K562 (cell line): ENCODE measurements at regions not wholly inside any gene's neighbourhood (a gene's known extent, or its start where the extent isn't known, plus 50 kb on each side); places are given as distances from the start of the nearest gene placed in this dataset.

Experiments
- ATAC-seq: fragments of 200-7000 bp; cut with Tn5 transposase; 3 replicates; pipeline ENCODE4 v1.9.1; 2020; ENCODE audit warnings: moderate library complexity
- BruUV-seq: library from RNA; stranded (reverse); fragments of 400-500 nt; replicated peaks from 2 replicates; lab custom pipeline; 2021; lab: Mats Ljungman, UMichigan
- CTCF ChIA-PET: fragments of 300-600 bp; formaldehyde crosslinking; extraction: SDS; loops from one replicate; lab custom pipeline; 2021; ENCODE audit warnings: low intra/inter-chr PET ratio; lab: Yijun Ruan, JAX
- POLR2A ChIA-PET: fragments of 300-600, 350-650 bp; sonication (Branson Sonifier 250); formaldehyde crosslinking; extraction: SDS; loops from one replicate; lab custom pipeline; 2021; ENCODE audit warnings: antibody characterized with exemption, inconsistent platforms; lab: Yijun Ruan, JAX
- DNase-seq, 4 experiments: peaks; one replicate each; pipeline versions ENCODE4 v3.0.0 to v3.0.0-alpha.2; 2011 to 2018; ENCODE audit warnings: low spot score in 3 of 4, mixed read lengths in 3 of 4; ENCODE audit errors: extremely low read depth in 1 of 4
- FAIRE-seq: peaks from 2 replicates; lab custom pipeline; 2011; peaks lifted over from hg19 to GRCh38; lab: Jason Lieb, UNC
- H2AFZ ChIP-seq: 2 replicates; pipeline ENCODE4 v1.6.0; 2011; ENCODE audit warnings: low read depth, low read length, control low read depth, inconsistent platforms
- H3K27ac ChIP-seq: fragments of 200-600 bp; 3 replicates; pipeline ENCODE4 v1.8.0; 2011; ENCODE audit warnings: low read depth, mild to moderate bottlenecking, control low read depth, inconsistent platforms, low read length, moderate library complexity, mixed read lengths; ENCODE audit errors: extremely low read depth
- H3K27me3 ChIP-seq, 2 experiments: fragments of 300-600 bp in 1 of 2; 2 replicates in 1 of 2; 3 replicates in 1 of 2; pipeline versions ENCODE4 v1.6.0 to v1.8.0; 2011; ENCODE audit warnings: inconsistent platforms in 2 of 2, low read length in 2 of 2, mild to moderate bottlenecking in 1 of 2, mixed read lengths in 1 of 2, moderate library complexity in 1 of 2; ENCODE audit not compliant: control insufficient read depth in 2 of 2, insufficient read depth in 2 of 2
- H3K36me3 ChIP-seq: fragments of 300-600 bp; 3 replicates; pipeline ENCODE4 v1.8.0; 2011; ENCODE audit warnings: mild to moderate bottlenecking, low read length, inconsistent platforms; ENCODE audit not compliant: control insufficient read depth, insufficient read depth
- H3K4me1 ChIP-seq, 2 experiments: fragments of 200-600 bp in 1 of 2; replicated peaks in 1 of 2; 2 replicates in 1 of 2; 3 replicates in 1 of 2; pipeline versions ENCODE4 v1.5.1 to v1.8.0; 2011; ENCODE audit warnings: inconsistent platforms in 2 of 2, low read length in 2 of 2, mild to moderate bottlenecking in 1 of 2, mixed read lengths in 1 of 2, moderate library complexity in 1 of 2; ENCODE audit not compliant: control insufficient read depth in 2 of 2, insufficient read depth in 2 of 2
- H3K4me2 ChIP-seq: 2 replicates; pipeline ENCODE4 v1.6.1; 2011; ENCODE audit warnings: low read length, control low read depth, inconsistent platforms, mixed read lengths; ENCODE audit not compliant: insufficient read depth
- H3K4me3 ChIP-seq: fragments of 200-600 bp; sonication (generic), shearing (Covaris generic); 2 replicates; pipeline ENCODE4 v1.5.1; 2016; ENCODE audit warnings: control low read depth, inconsistent platforms
- H3K79me2 ChIP-seq: fragments of 200-600 bp; 3 replicates; pipeline ENCODE4 v1.8.0; 2011; ENCODE audit warnings: low read length, inconsistent platforms; ENCODE audit not compliant: control insufficient read depth, insufficient read depth
- H3K9ac ChIP-seq, 2 experiments: 2 replicates each; pipeline versions ENCODE4 v1.6.0 to v1.6.1; 2011; ENCODE audit warnings: low read depth in 2 of 2, low read length in 2 of 2, control low read depth in 1 of 2, inconsistent platforms in 1 of 2, mild to moderate bottlenecking in 1 of 2, mixed read lengths in 1 of 2; ENCODE audit not compliant: insufficient read depth in 1 of 2
- H3K9me1 ChIP-seq: one replicate; pipeline ENCODE4 v1.6.0; 2011; ENCODE audit warnings: inconsistent platforms, mild to moderate bottlenecking, low read length, moderate library complexity; ENCODE audit not compliant: control insufficient read depth, insufficient read depth
- H3K9me3 ChIP-seq: replicated peaks from 2 replicates; pipeline ENCODE4 v1.5.1; 2011; ENCODE audit warnings: low read depth, low read length, inconsistent platforms; ENCODE audit not compliant: control insufficient read depth, insufficient read depth
- H4K20me1 ChIP-seq: replicated peaks from 2 replicates; pipeline ENCODE4 v1.6.1; 2011; ENCODE audit warnings: low read length, inconsistent platforms, mixed read lengths; ENCODE audit not compliant: control insufficient read depth, insufficient read depth
- BACH1 ChIP-seq: fragments of 200-800 bp; sonication (Bioruptor generic); IDR thresholded peaks from 2 replicates; pipeline ENCODE4 v1.6.1; 2016; ENCODE audit warnings: missing genetic modification characterization, missing compliant biosample characterization
- C11orf30 ChIP-seq: fragments of 450-650 bp; IDR thresholded peaks from 2 replicates; pipeline ENCODE4 v1.6.1; 2016; ENCODE audit warnings: low read depth, mild to moderate bottlenecking
- DACH1 ChIP-seq: fragments of 450-650 bp; IDR thresholded peaks from 2 replicates; pipeline ENCODE4 v1.6.1; 2018; ENCODE audit not compliant: partially characterized antibody
- EP400 ChIP-seq: fragments of 450-650 bp; IDR thresholded peaks from 2 replicates; pipeline ENCODE4 v1.6.1; 2017; ENCODE audit warnings: antibody characterized with exemption, mild to moderate bottlenecking, moderate library complexity
- HNRNPUL1 ChIP-seq: fragments of 200-400 bp; formaldehyde crosslinking; IDR thresholded peaks from 2 replicates; pipeline ENCODE4 v1.6.1; 2017; ENCODE audit warnings: low read length
- ILK ChIP-seq: fragments of 450-650 bp; IDR thresholded peaks from 2 replicates; pipeline ENCODE4 v1.6.1; 2016; ENCODE audit warnings: missing genetic modification characterization, low read depth, mild to moderate bottlenecking, missing compliant biosample characterization, moderate library complexity, borderline replicate concordance
- MAFF ChIP-seq: IDR thresholded peaks from 2 replicates; pipeline ENCODE4 v1.6.1; 2012; ENCODE audit warnings: low read length, improper control_type of control experiment
- MAFG ChIP-seq: fragments of 450-650 bp; conservative IDR thresholded peaks from 2 replicates; pipeline ENCODE4 v1.6.1; 2016; ENCODE audit warnings: missing genetic modification characterization, missing compliant biosample characterization
- MAFK ChIP-seq: IDR thresholded peaks from 2 replicates; pipeline ENCODE4 v1.6.1; 2011; ENCODE audit warnings: low read length, improper control_type of control experiment
- MCM5 ChIP-seq: fragments of 450-650 bp; IDR thresholded peaks from 2 replicates; pipeline ENCODE4 v1.6.1; 2016; ENCODE audit warnings: low read depth
- MCM7 ChIP-seq, 2 experiments: fragments of 450-650 bp; IDR thresholded peaks; 2 replicates each; pipeline ENCODE4 v1.6.1; 2016 to 2018
- MEF2A ChIP-seq: IDR thresholded peaks from 2 replicates; pipeline ENCODE4 v1.6.1; 2011; ENCODE audit warnings: low read depth, mild to moderate bottlenecking, low read length, moderate library complexity; ENCODE audit not compliant: control insufficient read depth
- MEF2D ChIP-seq: conservative IDR thresholded peaks from 2 replicates; pipeline ENCODE4 v1.6.1; 2016; ENCODE audit warnings: low read depth, missing genetic modification characterization, missing compliant biosample characterization
- NFE2 ChIP-seq: IDR thresholded peaks from 2 replicates; pipeline ENCODE4 v1.6.1; 2014; ENCODE audit warnings: antibody characterized with exemption, low read depth
- NFE2L1 ChIP-seq: fragments of 450-650 bp; IDR thresholded peaks from 2 replicates; pipeline ENCODE4 v1.6.1; 2016; ENCODE audit warnings: missing genetic modification characterization, low read depth, mild to moderate bottlenecking, missing compliant biosample characterization, moderate library complexity, borderline replicate concordance
- NFIX ChIP-seq: fragments of 250-450 bp; sonication (Bioruptor Pico); IDR thresholded peaks from 2 replicates; pipeline ENCODE4 v1.4.0; 2020; ENCODE audit warnings: low read depth, mild to moderate bottlenecking, moderate library complexity
- SMARCA4 ChIP-seq: fragments of 450-650 bp; IDR thresholded peaks from 2 replicates; pipeline ENCODE4 v1.6.1; 2016
- SOX6 ChIP-seq: fragments of 450-650 bp; IDR thresholded peaks from 2 replicates; pipeline ENCODE4 v1.6.1; 2014; ENCODE audit warnings: mild to moderate bottlenecking
- XRCC5 ChIP-seq: fragments of 200-400 bp; formaldehyde crosslinking; IDR thresholded peaks from 2 replicates; pipeline ENCODE4 v1.6.1; 2017; ENCODE audit warnings: low read depth, mild to moderate bottlenecking, low read length
- ZFX ChIP-seq: sonication (generic); formaldehyde crosslinking; IDR thresholded peaks from 2 replicates; pipeline ENCODE4 v1.8.0; 2022; ENCODE audit warnings: mild to moderate bottlenecking, missing genetic modification reagents, moderate library complexity
- ZNF212 ChIP-seq: fragments of 450-650 bp; formaldehyde crosslinking; IDR thresholded peaks from 2 replicates; pipeline ENCODE4 v1.4.0; 2020; ENCODE audit warnings: mild to moderate bottlenecking
- ZNF24 ChIP-seq: fragments of 450-650 bp; IDR thresholded peaks from 2 replicates; pipeline ENCODE4 v1.6.1; 2016
- ZNF316 ChIP-seq: fragments of 450-650 bp; IDR thresholded peaks from 2 replicates; pipeline ENCODE4 v1.6.1; 2016
- ZNF707 ChIP-seq: fragments of 250-450 bp; sonication (Bioruptor Pico); conservative IDR thresholded peaks from 2 replicates; pipeline ENCODE4 v1.8.0; 2022; ENCODE audit warnings: inconsistent platforms, mild to moderate bottlenecking, moderate library complexity
- WGBS: fragments of 100-300 bp; shearing (Covaris generic); methylation state at CpG from one replicate; pipeline ENCODE4 v1.1.6; 2016; ENCODE audit warnings: low coverage, mixed read lengths; ENCODE audit not compliant: insufficient coverage; ENCODE audit errors: missing lambda C conversion rate; 5-methylcytosine and 5-hydroxymethylcytosine counted together
- in situ Hi-C: fragments of 300-500 bp; cut with MboI; formaldehyde crosslinking; loops from 4 replicates; pipeline ENCODE4 v1.15.0; 2018; ENCODE audit warnings: inconsistent platforms, mixed read lengths
- intact Hi-C: fragments of 100-400 bp; cut with micrococcal nuclease; formaldehyde crosslinking; loops from 2 replicates; pipeline ENCODE4 v1.14.2; 2022
- TF ChIP-seq, protein P1 (sequence below): fragments of 250-450 bp; sonication (Bioruptor Pico); IDR thresholded peaks from 2 replicates; pipeline ENCODE4 v1.4.0; 2020; ENCODE audit warnings: mild to moderate bottlenecking
- TF ChIP-seq, protein P2 (sequence below): fragments of 250-450 bp; sonication (Bioruptor Pico); IDR thresholded peaks from 2 replicates; pipeline ENCODE4 v1.9.0; 2021; ENCODE audit warnings: mild to moderate bottlenecking

DNA sequence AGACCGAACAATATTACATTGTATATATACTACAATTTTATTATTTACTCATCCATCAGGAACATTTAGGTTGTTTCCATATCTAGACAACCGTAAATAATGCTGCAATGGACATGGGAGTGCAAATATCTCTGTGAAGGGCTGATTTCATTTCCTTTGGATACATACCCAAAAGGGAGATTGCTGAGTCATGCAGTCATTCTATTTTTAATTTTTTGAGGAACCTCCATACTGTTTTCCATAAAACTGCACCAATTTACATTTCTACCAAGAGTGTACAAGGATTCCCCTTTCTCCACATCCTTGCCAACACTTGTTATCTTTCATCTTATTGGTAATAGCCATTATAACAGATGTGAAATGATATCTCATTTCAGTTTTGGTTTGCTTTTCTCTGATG, 84.7 kb downstream of the SLC41A2 start:
- Histone ChIP-seq H3K9ac (no peak overlapping the region), H3K9me3 (no peaks in the 10 kb centered on the region), H3K4me2 (no peak overlapping the region), H3K27me3 (no peaks in the 10 kb centered on the region), H3K27ac (no peak overlapping the region), H3K4me3 (no peak overlapping the region), H2AFZ (peak overlapping the region; percentile 74; the same call in 1 of the 2 replicates), H4K20me1 (no peaks in the 10 kb centered on the region), H3K36me3 (no peaks in the 10 kb centered on the region), H3K9me1 (no peaks in the 10 kb centered on the region), H3K4me1 (peaks cover 0 to 5% of the 10 kb centered on the region in 2 experiments; a peak in 1 of 5 replicates), H3K79me2 (no peaks in the 10 kb centered on the region)
- in situ Hi-C loops (loop anchor here (10.0 kb wide), 1 partner anchor 669 kb away; no protein-coding TSS in a partner anchor), intact Hi-C loops (no loop called here)
- no peak for ATAC-seq
- CTCF ChIA-PET = no interaction called here
- peak in 1 of 4 experiments; percentile 14 for DNase-seq
- POLR2A ChIA-PET = no interaction called here
- no TSS peak for BruUV-seq
- WGBS = 51% methylated on average over 2 of the region's 2 CpGs
- no peak for FAIRE-seq
- TF ChIP-seq NFIX (CRISPR knock-in tag) = no peak
- TF ChIP-seq BACH1 (tag) = 0 out of 2 replicates have a peak, but pooled peaks have one; percentile 54
- TF ChIP-seq, protein P1, sequence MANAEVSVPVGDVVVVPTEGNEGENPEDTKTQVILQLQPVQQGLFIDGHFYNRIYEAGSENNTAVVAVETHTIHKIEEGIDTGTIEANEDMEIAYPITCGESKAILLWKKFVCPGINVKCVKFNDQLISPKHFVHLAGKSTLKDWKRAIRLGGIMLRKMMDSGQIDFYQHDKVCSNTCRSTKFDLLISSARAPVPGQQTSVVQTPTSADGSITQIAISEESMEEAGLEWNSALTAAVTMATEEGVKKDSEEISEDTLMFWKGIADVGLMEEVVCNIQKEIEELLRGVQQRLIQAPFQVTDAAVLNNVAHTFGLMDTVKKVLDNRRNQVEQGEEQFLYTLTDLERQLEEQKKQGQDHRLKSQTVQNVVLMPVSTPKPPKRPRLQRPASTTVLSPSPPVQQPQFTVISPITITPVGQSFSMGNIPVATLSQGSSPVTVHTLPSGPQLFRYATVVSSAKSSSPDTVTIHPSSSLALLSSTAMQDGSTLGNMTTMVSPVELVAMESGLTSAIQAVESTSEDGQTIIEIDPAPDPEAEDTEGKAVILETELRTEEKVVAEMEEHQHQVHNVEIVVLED (CRISPR knock-in tag) = no peak
- TF ChIP-seq ILK (tag) = no peak
- peak; percentile 88 for TF ChIP-seq NFE2L1 (tag)
- peak; percentile 88 for TF ChIP-seq MAFF
- no peak for TF ChIP-seq HNRNPUL1
- peak; percentile 87 for TF ChIP-seq ZNF316
- TF ChIP-seq SOX6 = no peak
- no peak for TF ChIP-seq MCM7 (IDR thresholded peaks at IDR 0.05)
- TF ChIP-seq, protein P2, sequence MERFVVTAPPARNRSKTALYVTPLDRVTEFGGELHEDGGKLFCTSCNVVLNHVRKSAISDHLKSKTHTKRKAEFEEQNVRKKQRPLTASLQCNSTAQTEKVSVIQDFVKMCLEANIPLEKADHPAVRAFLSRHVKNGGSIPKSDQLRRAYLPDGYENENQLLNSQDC (CRISPR knock-in tag) = no peak
- no peak for TF ChIP-seq XRCC5
- TF ChIP-seq DACH1 = no peak
- no peak for TF ChIP-seq EP400
- peak; percentile 95 for TF ChIP-seq MAFG (tag)
- peak; percentile 92 for TF ChIP-seq NFE2
- no peak for TF ChIP-seq MCM5
- TF ChIP-seq ZNF24 = no peak
- TF ChIP-seq ZNF212 (CRISPR knock-in tag) = no peak
- TF ChIP-seq ZNF707 (CRISPR knock-in tag) = no peak
- TF ChIP-seq MEF2D = 0 out of 2 replicates have a peak, but pooled peaks have one; percentile 70
- TF ChIP-seq ZFX (CRISPR knock-in tag) = no peak
- 0 out of 2 replicates have a peak, but pooled peaks have one; percentile 16 for TF ChIP-seq SMARCA4
- 0 out of 2 replicates have a peak, but pooled peaks have one; percentile 50 for TF ChIP-seq MEF2A
- TF ChIP-seq C11orf30 = peak; percentile 88
- TF ChIP-seq MAFK = peak; percentile 84
